ENCODE measurements at regions not wholly inside any gene's neighbourhood (a gene's known extent, or its start where the extent isn't known, plus 50 kb on each side); places are given as distances from the start of the nearest gene placed in this dataset.

GRCh38 chr4:105022811-105023667 lies 123.6 kb upstream of the TET2 start:
- TF ChIP-seq CTCF (IDR thresholded peaks at IDR 0.05; ENCODE audit: borderline replicate concordance, extremely low read depth, low read length, poor library complexity, severe bottlenecking) (no peak), EZH2 (IDR thresholded peaks at IDR 0.05; ENCODE audit: borderline replicate concordance, low read depth, low read length, severe bottlenecking) (no peak)

Measured in DND-41 (cell line).